ENCODE measurements at regions not wholly inside any gene's neighbourhood (a gene's known extent, or its start where the extent isn't known, plus 50 kb on each side); places are given as distances from the start of the nearest gene placed in this dataset.

- no peaks in the 10 kb centered on the region for H3K4me1 ChIP-seq (ENCODE audit: insufficient read depth, low read length, severe bottlenecking)
- H2AFZ ChIP-seq (ENCODE audit: low read length): no peak overlapping the region
- no peaks in the 10 kb centered on the region for H3F3A ChIP-seq (ENCODE audit: insufficient read depth, low read length)
- H4K20me1 ChIP-seq (ENCODE audit: insufficient read depth, low read length): no peaks in the 10 kb centered on the region
- no peaks in the 10 kb centered on the region for H3K36me3 ChIP-seq (ENCODE audit: insufficient read depth, low read length)
- no peaks in the 10 kb centered on the region for H3K9me2 ChIP-seq (ENCODE audit: low read depth, low read length)
- no peak overlapping the region for H3K4me2 ChIP-seq (ENCODE audit: low read length)
- TF ChIP-seq EZH2 (IDR thresholded peaks at IDR 0.05; ENCODE audit: borderline replicate concordance, low read length): no peak
- TF ChIP-seq CTCF (IDR thresholded peaks at IDR 0.05; ENCODE audit: low read length): no peak
- no peak overlapping the region for H3K9ac ChIP-seq (ENCODE audit: low read length)
- H3K9me3 ChIP-seq (ENCODE audit: low read length): no peaks in the 10 kb centered on the region
- no peaks in the 10 kb centered on the region for H3K27me3 ChIP-seq (ENCODE audit: insufficient read depth, low read length)
- H3K27ac ChIP-seq (ENCODE audit: low read depth, low read length, poor library complexity, severe bottlenecking): no peak overlapping the region
- H3K4me3 ChIP-seq (ENCODE audit: low read depth, low read length, poor library complexity, severe bottlenecking): no peak overlapping the region
- H3K79me2 ChIP-seq (ENCODE audit: insufficient read depth, low read length): no peaks in the 10 kb centered on the region
Observed at GRCh38 chr4:171553961-171554360, 259.2 kb upstream of the GALNTL6 start.

DNA sequence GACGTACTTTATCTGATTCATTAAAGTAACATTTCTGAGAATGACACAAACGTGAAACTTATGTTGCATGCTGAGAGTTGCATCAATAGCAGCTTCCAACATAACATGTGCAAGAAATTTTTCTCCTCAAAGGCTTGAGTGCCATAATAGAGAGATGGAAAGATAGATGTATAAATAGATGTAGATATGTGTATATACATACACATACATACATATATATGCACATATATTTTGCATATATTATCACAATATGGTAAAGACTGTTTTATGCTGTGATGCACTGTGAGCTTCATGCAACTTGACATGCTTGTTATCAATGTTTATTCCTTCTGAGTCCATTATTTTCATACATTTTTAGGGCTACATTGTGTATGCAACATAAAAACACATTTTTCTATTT, 270.6 kb upstream of the GALNTL6 start:
- Histone ChIP-seq H3K36me3 (ENCODE audit: insufficient read depth, low read length) (no peaks in the 10 kb centered on the region), H3K4me2 (ENCODE audit: low read length) (no peak overlapping the region), H2AFZ (ENCODE audit: low read length) (no peak overlapping the region), H3K4me1 (ENCODE audit: insufficient read depth, low read length, severe bottlenecking) (no peaks in the 10 kb centered on the region), H4K20me1 (ENCODE audit: insufficient read depth, low read length) (no peaks in the 10 kb centered on the region), H3K9ac (ENCODE audit: low read length) (no peak overlapping the region), H3K9me3 (ENCODE audit: low read length) (no peaks in the 10 kb centered on the region), H3K4me3 (ENCODE audit: low read depth, low read length, poor library complexity, severe bottlenecking) (no peak overlapping the region), H3K27me3 (ENCODE audit: insufficient read depth, low read length) (no peaks in the 10 kb centered on the region), H3K9me2 (ENCODE audit: low read depth, low read length) (no peaks in the 10 kb centered on the region), H3K27ac (ENCODE audit: low read depth, low read length, poor library complexity, severe bottlenecking) (no peak overlapping the region), H3F3A (ENCODE audit: insufficient read depth, low read length) (no peaks in the 10 kb centered on the region), H3K79me2 (ENCODE audit: insufficient read depth, low read length) (no peaks in the 10 kb centered on the region)
- TF ChIP-seq EZH2 (IDR thresholded peaks at IDR 0.05; ENCODE audit: borderline replicate concordance, low read length) (no peak), CTCF (IDR thresholded peaks at IDR 0.05; ENCODE audit: low read length) (no peak)

DNA sequence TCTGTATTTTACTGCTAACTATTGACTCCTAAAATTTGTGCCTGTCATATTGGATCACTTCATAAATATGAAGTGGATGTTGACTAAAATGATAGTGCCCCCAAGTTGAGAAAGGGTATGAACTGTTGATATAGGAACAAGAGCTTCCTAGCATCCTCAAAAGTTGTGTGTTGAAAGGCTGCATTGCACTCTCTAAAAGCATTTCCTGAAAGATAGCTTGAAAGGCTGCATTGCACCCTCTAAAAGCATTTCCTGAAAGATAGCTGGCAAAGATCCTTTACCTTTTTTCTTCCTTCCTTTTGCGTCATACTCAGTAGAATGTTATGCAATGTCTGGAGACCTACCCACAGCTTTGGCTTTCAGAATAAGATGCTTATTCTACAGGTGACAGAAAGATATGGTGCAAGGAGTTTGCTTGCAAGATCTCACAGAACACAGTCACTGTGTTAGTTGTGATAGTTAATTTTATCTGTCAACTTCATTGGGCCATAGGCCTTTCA, 274.6 kb upstream of the GALNTL6 start:
- no peaks in the 10 kb centered on the region for H4K20me1 ChIP-seq (ENCODE audit: insufficient read depth, low read length)
- H3K4me1 ChIP-seq (ENCODE audit: insufficient read depth, low read length, severe bottlenecking): no peaks in the 10 kb centered on the region
- no peaks in the 10 kb centered on the region for H3K9me2 ChIP-seq (ENCODE audit: low read depth, low read length)
- no peaks in the 10 kb centered on the region for H3K9me3 ChIP-seq (ENCODE audit: low read length)
- no peak overlapping the region for H3K9ac ChIP-seq (ENCODE audit: low read length)
- no peak for TF ChIP-seq EZH2 (IDR thresholded peaks at IDR 0.05; ENCODE audit: borderline replicate concordance, low read length)
- no peak for TF ChIP-seq CTCF (IDR thresholded peaks at IDR 0.05; ENCODE audit: low read length)
- no peaks in the 10 kb centered on the region for H3F3A ChIP-seq (ENCODE audit: insufficient read depth, low read length)
- no peak overlapping the region for H2AFZ ChIP-seq (ENCODE audit: low read length)
- no peak overlapping the region for H3K4me2 ChIP-seq (ENCODE audit: low read length)
- no peak overlapping the region for H3K27ac ChIP-seq (ENCODE audit: low read depth, low read length, poor library complexity, severe bottlenecking)
- H3K36me3 ChIP-seq (ENCODE audit: insufficient read depth, low read length): no peaks in the 10 kb centered on the region
- H3K79me2 ChIP-seq (ENCODE audit: insufficient read depth, low read length): no peaks in the 10 kb centered on the region
- no peak overlapping the region for H3K4me3 ChIP-seq (ENCODE audit: low read depth, low read length, poor library complexity, severe bottlenecking)
- H3K27me3 ChIP-seq (ENCODE audit: insufficient read depth, low read length): no peaks in the 10 kb centered on the region

Data from OCI-LY1 (cell line).